Mesenchymal stem cell (in vitro differentiated cells and primary cell): ENCODE measurements at regions not wholly inside any gene's neighbourhood (a gene's known extent, or its start where the extent isn't known, plus 50 kb on each side); places are given as distances from the start of the nearest gene placed in this dataset.

ENCODE experiments used
- DNase-seq: peaks from one replicate; pipeline ENCODE4 v3.0.0-alpha.2; 2013
- H2AFZ ChIP-seq: one replicate; pipeline ENCODE4 v1.6.1; 2013; ENCODE audit warnings: low read depth, mild to moderate bottlenecking, control low read depth, inconsistent platforms, low read length, moderate library complexity
- H2AK5ac ChIP-seq: 2 replicates; pipeline ENCODE4 v1.6.1; 2013; ENCODE audit warnings: low read length, moderate library complexity, mild to moderate bottlenecking, inconsistent platforms; ENCODE audit not compliant: severe bottlenecking
- H2BK120ac ChIP-seq: one replicate; pipeline ENCODE4 v1.6.1; 2013; ENCODE audit warnings: low read depth, mild to moderate bottlenecking, inconsistent platforms, low read length, moderate library complexity
- H2BK12ac ChIP-seq, 2 experiments: one replicate each; pipeline ENCODE4 v1.6.1; 2013; ENCODE audit warnings: inconsistent platforms in 2 of 2, low read length in 2 of 2, mild to moderate bottlenecking in 2 of 2, moderate library complexity in 2 of 2, control low read depth in 1 of 2
- H2BK15ac ChIP-seq: one replicate; pipeline ENCODE4 v1.6.1; 2013; ENCODE audit warnings: mild to moderate bottlenecking, low read depth, inconsistent platforms; ENCODE audit not compliant: poor library complexity, severe bottlenecking
- H2BK5ac ChIP-seq: 2 replicates; pipeline ENCODE4 v1.6.1; 2013; ENCODE audit warnings: low read depth, mild to moderate bottlenecking, low read length, control low read depth, inconsistent platforms; ENCODE audit not compliant: poor library complexity, severe bottlenecking
- H3K14ac ChIP-seq, 2 experiments: one replicate each; pipeline ENCODE4 v1.6.1; 2013; ENCODE audit warnings: inconsistent platforms in 2 of 2, low read length in 2 of 2, control low read depth in 1 of 2, mild to moderate bottlenecking in 1 of 2, moderate library complexity in 1 of 2
- H3K18ac ChIP-seq, 2 experiments: one replicate each; pipeline ENCODE4 v1.6.1; 2013; ENCODE audit warnings: inconsistent platforms in 2 of 2, low read length in 2 of 2, control low read depth in 1 of 2, low read depth in 1 of 2, mild to moderate bottlenecking in 1 of 2
- H3K23ac ChIP-seq, 2 experiments: one replicate each; pipeline ENCODE4 v1.6.1; 2013; ENCODE audit warnings: inconsistent platforms in 2 of 2, low read length in 2 of 2, mild to moderate bottlenecking in 2 of 2, moderate library complexity in 2 of 2, control low read depth in 1 of 2
- H3K27ac ChIP-seq: 2 replicates; pipeline ENCODE4 v1.5.1; 2013; ENCODE audit warnings: mild to moderate bottlenecking, moderate library complexity, low read length, control low read depth, inconsistent platforms; ENCODE audit not compliant: poor library complexity, severe bottlenecking
- H3K27me3 ChIP-seq, 2 experiments: 2 replicates each; pipeline versions ENCODE4 v1.6.1 to v1.7.0; 2013; ENCODE audit warnings: low read length in 2 of 2, mild to moderate bottlenecking in 2 of 2, moderate library complexity in 2 of 2, control low read depth in 1 of 2, inconsistent platforms in 1 of 2; ENCODE audit not compliant: control insufficient read depth in 1 of 2, insufficient read depth in 1 of 2
- H3K36me3 ChIP-seq, 2 experiments: 2 replicates each; pipeline versions ENCODE4 v1.6.1 to v1.7.0; 2013; ENCODE audit warnings: low read length in 2 of 2, control low read depth in 1 of 2, inconsistent platforms in 1 of 2, low read depth in 1 of 2, mild to moderate bottlenecking in 1 of 2; ENCODE audit not compliant: insufficient read depth in 2 of 2, control insufficient read depth in 1 of 2
- H3K4ac ChIP-seq, 2 experiments: one replicate each; pipeline ENCODE4 v1.6.1; 2013; ENCODE audit warnings: inconsistent platforms in 2 of 2, low read length in 2 of 2, mild to moderate bottlenecking in 2 of 2, moderate library complexity in 2 of 2, control low read depth in 1 of 2, low read depth in 1 of 2
- H3K4me1 ChIP-seq: 2 replicates; pipeline ENCODE4 v1.6.1; 2013; ENCODE audit warnings: low read depth, low read length, control low read depth; ENCODE audit not compliant: control insufficient read depth, insufficient read depth
- H3K4me2 ChIP-seq: 2 replicates; pipeline ENCODE4 v1.6.1; 2013; ENCODE audit warnings: low read length, mild to moderate bottlenecking, inconsistent platforms; ENCODE audit not compliant: poor library complexity, severe bottlenecking
- H3K4me3 ChIP-seq, 2 experiments: 2 replicates each; pipeline versions ENCODE4 v1.5.1 to v1.7.0; 2013; ENCODE audit warnings: low read length in 2 of 2, mild to moderate bottlenecking in 2 of 2, control low read depth in 1 of 2, low read depth in 1 of 2; ENCODE audit not compliant: insufficient read depth in 1 of 2
- H3K79me1 ChIP-seq: replicated peaks from 2 replicates; pipeline ENCODE4 v1.6.1; 2013; ENCODE audit warnings: mild to moderate bottlenecking, control low read depth, low read length, inconsistent platforms; ENCODE audit not compliant: poor library complexity, severe bottlenecking
- H3K9ac ChIP-seq: 2 replicates; pipeline ENCODE4 v1.7.0; 2013; ENCODE audit warnings: mild to moderate bottlenecking, low read length, moderate library complexity
- H3K9me3 ChIP-seq: 2 replicates; pipeline ENCODE4 v1.7.0; 2013; ENCODE audit warnings: mild to moderate bottlenecking, low read length; ENCODE audit not compliant: control insufficient read depth
- H4K8ac ChIP-seq: one replicate; pipeline ENCODE4 v1.6.1; 2013; ENCODE audit warnings: inconsistent platforms, mild to moderate bottlenecking, low read length, moderate library complexity
- H4K91ac ChIP-seq: one replicate; pipeline ENCODE4 v1.6.1; 2013; ENCODE audit warnings: mild to moderate bottlenecking, low read length, inconsistent platforms
- whole genome bisulfite sequencing: methylation state at CpG from one replicate; pipeline ENCODE4 v1.1.7; 2013; ENCODE audit warnings: mixed read lengths; 5-methylcytosine and 5-hydroxymethylcytosine counted together

GRCh38 chr5:124055751-124056150 lies 543.8 kb downstream of the CSNK1G3 start:
- no peak overlapping the region for H2BK15ac ChIP-seq
- no peak overlapping the region for H2BK5ac ChIP-seq
- DNase-seq, result no peak
- no peak overlapping the region for H3K4me2 ChIP-seq
- no peak overlapping the region for H3K9ac ChIP-seq
- no peak overlapping the region for H3K18ac ChIP-seq
- no peaks in the 10 kb centered on the region for H3K79me1 ChIP-seq
- no peak overlapping the region for H4K91ac ChIP-seq
- no peak overlapping the region for H3K27ac ChIP-seq
- no peaks in the 10 kb centered on the region for H3K9me3 ChIP-seq
- no peak overlapping the region for H2BK120ac ChIP-seq
- peaks cover 0 to 5% of the 10 kb centered on the region in 2 experiments for H3K27me3 ChIP-seq
- no peak overlapping the region for H2AFZ ChIP-seq
- no peaks in the 10 kb centered on the region for H3K36me3 ChIP-seq
- peaks cover 3% of the 10 kb centered on the region for H3K4me1 ChIP-seq
- no peak overlapping the region for H2AK5ac ChIP-seq
- H3K23ac ChIP-seq, result no peak overlapping the region
- H3K14ac ChIP-seq, result no peak overlapping the region
- no peak overlapping the region for H2BK12ac ChIP-seq
- no peak overlapping the region for H3K4ac ChIP-seq
- H4K8ac ChIP-seq, result no peak overlapping the region
- H3K4me3 ChIP-seq, result no peak overlapping the region
- 90% methylated on average over 1 of the region's 1 CpG for WGBS

GRCh38 chr5:124054564-124054963 lies 542.6 kb downstream of the CSNK1G3 start:
- H3K9me3 ChIP-seq, result no peaks in the 10 kb centered on the region
- H2BK120ac ChIP-seq, result no peak overlapping the region
- H2BK12ac ChIP-seq, result no peak overlapping the region
- no peak for DNase-seq
- no peak overlapping the region for H3K18ac ChIP-seq
- peaks cover 2% of the 10 kb centered on the region for H3K4me1 ChIP-seq
- no peak overlapping the region for H2AFZ ChIP-seq
- no peak overlapping the region for H3K23ac ChIP-seq
- H3K27me3 ChIP-seq, result peaks cover 0 to 5% of the 10 kb centered on the region in 2 experiments
- H2AK5ac ChIP-seq, result no peak overlapping the region
- H2BK5ac ChIP-seq, result no peak overlapping the region
- no peak overlapping the region for H3K27ac ChIP-seq
- no peaks in the 10 kb centered on the region for H3K36me3 ChIP-seq
- H3K4me2 ChIP-seq, result no peak overlapping the region
- no peaks in the 10 kb centered on the region for H3K79me1 ChIP-seq
- no peak overlapping the region for H3K9ac ChIP-seq
- H3K4me3 ChIP-seq, result no peak overlapping the region
- no peak overlapping the region for H2BK15ac ChIP-seq
- no peak overlapping the region for H3K4ac ChIP-seq
- H3K14ac ChIP-seq, result no peak overlapping the region
- no peak overlapping the region for H4K91ac ChIP-seq
- no peak overlapping the region for H4K8ac ChIP-seq

DNA sequence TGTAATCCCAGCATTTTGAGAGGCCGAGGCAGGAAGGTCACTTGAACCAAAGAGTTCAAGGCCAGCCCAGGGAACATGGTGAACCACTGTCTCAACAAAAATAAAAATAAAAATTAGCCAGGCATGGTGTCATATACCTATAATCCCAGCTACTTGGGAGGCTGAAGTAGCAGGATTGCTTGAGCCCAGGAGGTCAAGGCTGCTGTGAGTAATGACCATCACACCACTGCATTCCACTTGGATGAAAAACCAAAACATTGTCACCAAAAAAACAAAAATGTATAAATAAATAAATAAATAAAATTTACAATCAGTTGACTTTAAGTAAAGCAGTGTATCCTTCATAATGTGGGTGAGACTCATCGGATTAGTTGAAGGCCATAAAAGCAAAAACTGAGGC lies 541.4 kb downstream of the CSNK1G3 start:
- no peak overlapping the region for H3K14ac ChIP-seq
- WGBS, result 39% methylated on average over 1 of the region's 2 CpGs
- no peak overlapping the region for H3K9ac ChIP-seq
- no peak overlapping the region for H3K23ac ChIP-seq
- no peak overlapping the region for H3K4me2 ChIP-seq
- H3K18ac ChIP-seq, result no peak overlapping the region
- no peaks in the 10 kb centered on the region for H3K36me3 ChIP-seq
- H3K27me3 ChIP-seq, result peaks cover 0 to 5% of the 10 kb centered on the region in 2 experiments
- no peak overlapping the region for H3K4me3 ChIP-seq
- no peak overlapping the region for H2AFZ ChIP-seq
- no peak overlapping the region for H2BK12ac ChIP-seq
- no peak overlapping the region for H4K91ac ChIP-seq
- H4K8ac ChIP-seq, result no peak overlapping the region
- no peak overlapping the region for H2AK5ac ChIP-seq
- H2BK15ac ChIP-seq, result no peak overlapping the region
- no peak overlapping the region for H2BK5ac ChIP-seq
- H3K9me3 ChIP-seq, result no peaks in the 10 kb centered on the region
- peaks cover 2% of the 10 kb centered on the region for H3K4me1 ChIP-seq
- peak; percentile 25 for DNase-seq
- no peaks in the 10 kb centered on the region for H3K79me1 ChIP-seq
- H3K27ac ChIP-seq, result no peak overlapping the region
- no peak overlapping the region for H3K4ac ChIP-seq
- H2BK120ac ChIP-seq, result no peak overlapping the region

- DNase-seq, result peak; percentile 15
- H3K14ac ChIP-seq, result no peak overlapping the region
- H3K4me3 ChIP-seq, result no peak overlapping the region
- no peak overlapping the region for H3K27ac ChIP-seq
- no peak overlapping the region for H3K9ac ChIP-seq
- H2BK15ac ChIP-seq, result no peak overlapping the region
- no peak overlapping the region for H2BK120ac ChIP-seq
- no peak overlapping the region for H4K8ac ChIP-seq
- no peak overlapping the region for H2AFZ ChIP-seq
- 88% methylated on average over 2 of the region's 2 CpGs for WGBS
- no peak overlapping the region for H4K91ac ChIP-seq
- peak overlapping the region in 1 of 2 experiments; percentile 21 for H2BK12ac ChIP-seq
- no peak overlapping the region for H2AK5ac ChIP-seq
- no peak overlapping the region for H2BK5ac ChIP-seq
- H3K79me1 ChIP-seq, result no peaks in the 10 kb centered on the region
- H3K4me2 ChIP-seq, result no peak overlapping the region
- peaks cover 0 to 5% of the 10 kb centered on the region in 2 experiments for H3K27me3 ChIP-seq
- no peak overlapping the region for H3K4ac ChIP-seq
- no peaks in the 10 kb centered on the region for H3K9me3 ChIP-seq
- H3K4me1 ChIP-seq, result peaks cover 1% of the 10 kb centered on the region
- no peak overlapping the region for H3K23ac ChIP-seq
- H3K36me3 ChIP-seq, result no peaks in the 10 kb centered on the region
- no peak overlapping the region for H3K18ac ChIP-seq
Measured at GRCh38 chr5:124052201-124052600, 540.2 kb downstream of the CSNK1G3 start.
